A549 (cell line): ENCODE measurements at regions not wholly inside any gene's neighbourhood (a gene's known extent, or its start where the extent isn't known, plus 50 kb on each side); places are given as distances from the start of the nearest gene placed in this dataset.

Experiments
- BHLHE40 ChIP-seq: IDR thresholded peaks from 2 replicates; pipeline ENCODE4 v1.6.1; 2012; ENCODE audit warnings: low read depth, low read length, inconsistent platforms
- CBX8 ChIP-seq: fragments of 200-600 bp; sonication (generic); IDR thresholded peaks from 2 replicates; pipeline ENCODE4 v1.6.1; 2016
- FOSB ChIP-seq: fragments of 250-450 bp; sonication (Bioruptor Pico); IDR thresholded peaks from 2 replicates; pipeline ENCODE4 v1.5.0; 2020; ENCODE audit warnings: mild to moderate bottlenecking, moderate library complexity
- HOXB13 ChIP-seq: fragments of 250-450 bp; sonication (Bioruptor Pico); IDR thresholded peaks from 2 replicates; pipeline ENCODE4 v1.5.0; 2020; ENCODE audit warnings: low read depth, mild to moderate bottlenecking, moderate library complexity
- JUN ChIP-seq, 2 experiments: fragments of >200 bp; sonication (Bioruptor Twin); formaldehyde crosslinking; IDR thresholded peaks; 2 replicates in 1 of 2; 3 replicates in 1 of 2; pipeline ENCODE4 v1.6.1; 2016 to 2017
- MYC ChIP-seq: IDR thresholded peaks from 2 replicates; pipeline ENCODE4 v1.6.1; 2012; ENCODE audit warnings: mild to moderate bottlenecking, inconsistent platforms, low read length, improper control_type of control experiment, borderline replicate concordance
- ZFP36 ChIP-seq: fragments of 450-650 bp; IDR thresholded peaks from 2 replicates; pipeline ENCODE4 v1.6.1; 2014; ENCODE audit warnings: borderline replicate concordance; ENCODE audit not compliant: partially characterized antibody
- TF ChIP-seq, protein P1 (sequence below): fragments of >200 bp; sonication (Bioruptor Twin); formaldehyde crosslinking; IDR thresholded peaks from 3 replicates; pipeline ENCODE4 v1.5.1; 2016
- TF ChIP-seq, protein P2 (sequence below): IDR thresholded peaks from 2 replicates; pipeline ENCODE4 v1.6.1; 2012; ENCODE audit warnings: low read depth, borderline replicate concordance

DNA sequence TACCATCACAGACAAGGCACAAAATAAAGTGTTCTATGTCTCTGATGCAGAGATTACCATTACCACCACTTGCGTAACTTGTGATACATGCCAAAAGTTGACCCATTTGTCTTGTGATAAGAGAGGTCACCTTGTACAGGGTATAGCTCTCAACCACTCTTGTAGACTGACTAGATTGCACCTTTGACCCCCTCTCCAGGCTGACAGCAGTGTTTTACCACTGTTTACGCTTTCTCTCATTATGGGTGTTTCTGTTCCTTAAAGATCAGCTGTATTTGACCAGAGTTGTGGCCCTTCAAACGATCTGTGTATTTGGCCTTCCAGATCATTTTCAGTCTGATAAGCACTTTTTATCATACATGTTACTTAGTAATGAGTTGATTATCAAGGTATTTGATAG is 215.7 kb upstream of the HNMT start:
- TF ChIP-seq, protein P1, sequence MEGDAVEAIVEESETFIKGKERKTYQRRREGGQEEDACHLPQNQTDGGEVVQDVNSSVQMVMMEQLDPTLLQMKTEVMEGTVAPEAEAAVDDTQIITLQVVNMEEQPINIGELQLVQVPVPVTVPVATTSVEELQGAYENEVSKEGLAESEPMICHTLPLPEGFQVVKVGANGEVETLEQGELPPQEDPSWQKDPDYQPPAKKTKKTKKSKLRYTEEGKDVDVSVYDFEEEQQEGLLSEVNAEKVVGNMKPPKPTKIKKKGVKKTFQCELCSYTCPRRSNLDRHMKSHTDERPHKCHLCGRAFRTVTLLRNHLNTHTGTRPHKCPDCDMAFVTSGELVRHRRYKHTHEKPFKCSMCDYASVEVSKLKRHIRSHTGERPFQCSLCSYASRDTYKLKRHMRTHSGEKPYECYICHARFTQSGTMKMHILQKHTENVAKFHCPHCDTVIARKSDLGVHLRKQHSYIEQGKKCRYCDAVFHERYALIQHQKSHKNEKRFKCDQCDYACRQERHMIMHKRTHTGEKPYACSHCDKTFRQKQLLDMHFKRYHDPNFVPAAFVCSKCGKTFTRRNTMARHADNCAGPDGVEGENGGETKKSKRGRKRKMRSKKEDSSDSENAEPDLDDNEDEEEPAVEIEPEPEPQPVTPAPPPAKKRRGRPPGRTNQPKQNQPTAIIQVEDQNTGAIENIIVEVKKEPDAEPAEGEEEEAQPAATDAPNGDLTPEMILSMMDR: no peak
- TF ChIP-seq HOXB13 (no peak), MYC (no peak), CBX8 (no peak), JUN (IDR thresholded peaks at IDR 0.05) (no peak), FOSB (CRISPR knock-in tag) (no peak), BHLHE40 (no peak), ZFP36 (no peak)
- TF ChIP-seq, protein P2, sequence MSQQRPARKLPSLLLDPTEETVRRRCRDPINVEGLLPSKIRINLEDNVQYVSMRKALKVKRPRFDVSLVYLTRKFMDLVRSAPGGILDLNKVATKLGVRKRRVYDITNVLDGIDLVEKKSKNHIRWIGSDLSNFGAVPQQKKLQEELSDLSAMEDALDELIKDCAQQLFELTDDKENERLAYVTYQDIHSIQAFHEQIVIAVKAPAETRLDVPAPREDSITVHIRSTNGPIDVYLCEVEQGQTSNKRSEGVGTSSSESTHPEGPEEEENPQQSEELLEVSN: no peak
